Hepatic stellate cell (primary cell): ENCODE measurements at regions not wholly inside any gene's neighbourhood (a gene's known extent, or its start where the extent isn't known, plus 50 kb on each side); places are given as distances from the start of the nearest gene placed in this dataset.
A peak's percentile ranks its signal among the peaks of the same experiment; 100 is the strongest.
"Not testable (repeated sequence)": the region's sequence is repeated elsewhere in the genome, so short reads cannot be mapped to it uniquely, and the experiment has no call there.

Experiments used
- DNase-seq: peaks from one replicate; pipeline ENCODE4 v3.0.0; 2011; ENCODE audit warnings: low spot score

- no peak for DNase-seq
Measured at GRCh38 chr3:151555523-151555922, 94.7 kb upstream of the IGSF10 start.

- DNase-seq: no peak
Measured at GRCh38 chr3:151553888-151554287, 93.0 kb upstream of the IGSF10 start.

- no peak for DNase-seq
Measured at GRCh38 chr3:151552589-151552988, 91.7 kb upstream of the IGSF10 start.

- DNase-seq: no peak
Measured at GRCh38 chr3:151550642-151551041, 89.8 kb upstream of the IGSF10 start.

GRCh38 chr3:151550025-151550618 lies 89.3 kb upstream of the IGSF10 start:
- no peak for DNase-seq

GRCh38 chr3:151548195-151548594 lies 87.3 kb upstream of the IGSF10 start:
- DNase-seq: no peak

GRCh38 chr3:151544164-151544548 lies 83.3 kb upstream of the IGSF10 start:
- no peak for DNase-seq

- DNase-seq: no peak
Measured at GRCh38 chr3:151541178-151541577, 80.3 kb upstream of the IGSF10 start.

GRCh38 chr3:151539599-151539998 lies 78.7 kb upstream of the IGSF10 start:
- no peak for DNase-seq

GRCh38 chr3:151538456-151539393 lies 77.9 kb upstream of the IGSF10 start:
- no peak for DNase-seq

GRCh38 chr3:151537726-151538125 lies 76.9 kb upstream of the IGSF10 start:
- DNase-seq: peak; percentile 5

GRCh38 chr3:151526757-151527156 lies 65.9 kb upstream of the IGSF10 start:
- DNase-seq: no peak

GRCh38 chr3:151520105-151520504 lies 59.2 kb upstream of the IGSF10 start:
- no peak for DNase-seq

GRCh38 chr3:151511433-151511832 lies 50.6 kb upstream of the IGSF10 start:
- not testable (repeated sequence) for DNase-seq
